ENCODE measurements at regions not wholly inside any gene's neighbourhood (a gene's known extent, or its start where the extent isn't known, plus 50 kb on each side); places are given as distances from the start of the nearest gene placed in this dataset.

DNA sequence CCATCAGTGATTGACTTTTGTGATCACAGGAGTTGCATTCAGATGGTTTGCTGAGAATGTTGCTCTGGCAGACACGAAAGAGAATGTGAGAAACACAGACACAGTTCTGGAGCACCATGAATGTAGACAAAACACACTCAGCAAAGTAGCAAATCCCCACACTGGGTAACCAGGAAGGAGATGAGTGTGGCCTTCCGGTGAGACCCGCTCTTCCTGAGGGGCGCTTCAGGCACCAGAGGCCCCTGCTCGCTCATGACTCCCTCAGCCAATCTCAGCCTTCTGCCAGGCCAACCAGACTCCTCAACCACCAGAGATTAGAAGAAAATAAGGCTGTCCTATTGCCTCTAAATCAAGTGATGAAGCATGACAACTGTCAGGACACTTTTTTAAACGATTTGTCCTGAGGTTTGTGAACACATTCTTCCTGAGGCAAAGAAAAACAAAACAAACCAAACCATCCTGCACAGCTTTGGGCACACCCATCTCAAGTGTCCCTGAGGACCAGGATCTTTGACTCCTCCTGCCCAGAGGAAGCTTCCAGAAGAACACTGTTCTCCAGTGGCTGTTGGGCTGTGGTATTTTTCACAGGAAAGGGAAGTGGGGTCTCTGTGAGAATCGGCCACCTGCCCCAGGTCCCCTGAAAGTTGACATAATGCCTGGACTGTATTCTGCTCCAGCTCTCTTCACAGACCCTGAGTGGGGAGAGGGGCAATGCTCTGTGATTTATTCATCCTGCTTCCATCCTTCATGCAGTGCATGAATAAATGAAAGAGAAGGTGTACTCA lies 152.8 kb downstream of the BCL11A start:
- TF ChIP-seq, protein P1, sequence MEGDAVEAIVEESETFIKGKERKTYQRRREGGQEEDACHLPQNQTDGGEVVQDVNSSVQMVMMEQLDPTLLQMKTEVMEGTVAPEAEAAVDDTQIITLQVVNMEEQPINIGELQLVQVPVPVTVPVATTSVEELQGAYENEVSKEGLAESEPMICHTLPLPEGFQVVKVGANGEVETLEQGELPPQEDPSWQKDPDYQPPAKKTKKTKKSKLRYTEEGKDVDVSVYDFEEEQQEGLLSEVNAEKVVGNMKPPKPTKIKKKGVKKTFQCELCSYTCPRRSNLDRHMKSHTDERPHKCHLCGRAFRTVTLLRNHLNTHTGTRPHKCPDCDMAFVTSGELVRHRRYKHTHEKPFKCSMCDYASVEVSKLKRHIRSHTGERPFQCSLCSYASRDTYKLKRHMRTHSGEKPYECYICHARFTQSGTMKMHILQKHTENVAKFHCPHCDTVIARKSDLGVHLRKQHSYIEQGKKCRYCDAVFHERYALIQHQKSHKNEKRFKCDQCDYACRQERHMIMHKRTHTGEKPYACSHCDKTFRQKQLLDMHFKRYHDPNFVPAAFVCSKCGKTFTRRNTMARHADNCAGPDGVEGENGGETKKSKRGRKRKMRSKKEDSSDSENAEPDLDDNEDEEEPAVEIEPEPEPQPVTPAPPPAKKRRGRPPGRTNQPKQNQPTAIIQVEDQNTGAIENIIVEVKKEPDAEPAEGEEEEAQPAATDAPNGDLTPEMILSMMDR (IDR thresholded peaks at IDR 0.05; ENCODE audit: control extremely low read depth in 1 of 3, insufficient read depth in 1 of 3, low read depth in 1 of 3, low read length in 3 of 3), result no peak
- TF ChIP-seq RNF2 (IDR thresholded peaks at IDR 0.05; ENCODE audit: borderline replicate concordance, low read depth, low read length, missing control alignments, poor library complexity, severe bottlenecking) (no peak), HDAC6 (IDR thresholded peaks at IDR 0.05; ENCODE audit: low read depth, low read length) (no peak), EP300 (IDR thresholded peaks at IDR 0.05; ENCODE audit: borderline replicate concordance in 1 of 2, low read depth in 2 of 2, low read length in 2 of 2) (no peak), SP2 (IDR thresholded peaks at IDR 0.05; ENCODE audit: low read length) (no peak), NRF1 (IDR thresholded peaks at IDR 0.05; ENCODE audit: low read depth, low read length) (no peak), POLR2A (IDR thresholded peaks at IDR 0.05; ENCODE audit: control extremely low read depth in 1 of 2, low read depth in 2 of 2, low read length in 2 of 2) (no peak), EZH2 (IDR thresholded peaks at IDR 0.05; ENCODE audit: low read depth, low read length, severe bottlenecking) (no peak)
- TF ChIP-seq, protein P2, sequence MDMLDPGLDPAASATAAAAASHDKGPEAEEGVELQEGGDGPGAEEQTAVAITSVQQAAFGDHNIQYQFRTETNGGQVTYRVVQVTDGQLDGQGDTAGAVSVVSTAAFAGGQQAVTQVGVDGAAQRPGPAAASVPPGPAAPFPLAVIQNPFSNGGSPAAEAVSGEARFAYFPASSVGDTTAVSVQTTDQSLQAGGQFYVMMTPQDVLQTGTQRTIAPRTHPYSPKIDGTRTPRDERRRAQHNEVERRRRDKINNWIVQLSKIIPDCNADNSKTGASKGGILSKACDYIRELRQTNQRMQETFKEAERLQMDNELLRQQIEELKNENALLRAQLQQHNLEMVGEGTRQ (IDR thresholded peaks at IDR 0.05; ENCODE audit: low read length), result no peak
- TF ChIP-seq, protein P3, sequence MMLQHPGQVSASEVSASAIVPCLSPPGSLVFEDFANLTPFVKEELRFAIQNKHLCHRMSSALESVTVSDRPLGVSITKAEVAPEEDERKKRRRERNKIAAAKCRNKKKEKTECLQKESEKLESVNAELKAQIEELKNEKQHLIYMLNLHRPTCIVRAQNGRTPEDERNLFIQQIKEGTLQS (IDR thresholded peaks at IDR 0.05; ENCODE audit: insufficient read depth, low read depth, low read length), result no peak
